ENCODE measurements at regions not wholly inside any gene's neighbourhood (a gene's known extent, or its start where the extent isn't known, plus 50 kb on each side); places are given as distances from the start of the nearest gene placed in this dataset.
A peak's percentile ranks its signal among the peaks of the same experiment; 100 is the strongest.

DNA sequence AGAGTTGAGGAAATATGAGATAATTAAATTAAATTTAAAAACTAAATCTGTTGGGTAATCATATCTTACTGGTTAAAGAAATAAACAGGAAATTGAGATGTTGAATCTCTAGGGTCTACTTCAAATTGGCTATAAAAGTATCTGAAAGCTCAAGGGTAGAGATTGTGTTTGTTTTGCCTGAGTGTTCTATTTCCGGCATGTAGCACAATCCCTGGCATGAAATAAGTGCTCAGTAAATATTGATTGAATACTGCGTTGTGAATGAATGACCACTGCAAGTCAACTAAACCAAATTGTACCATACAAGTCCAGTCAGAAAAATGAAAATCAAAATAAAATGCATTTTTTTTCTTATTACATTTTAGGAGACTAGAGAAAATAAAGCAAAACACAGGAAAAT, 709.8 kb downstream of the EPM2A start:
- TF ChIP-seq, protein P1, sequence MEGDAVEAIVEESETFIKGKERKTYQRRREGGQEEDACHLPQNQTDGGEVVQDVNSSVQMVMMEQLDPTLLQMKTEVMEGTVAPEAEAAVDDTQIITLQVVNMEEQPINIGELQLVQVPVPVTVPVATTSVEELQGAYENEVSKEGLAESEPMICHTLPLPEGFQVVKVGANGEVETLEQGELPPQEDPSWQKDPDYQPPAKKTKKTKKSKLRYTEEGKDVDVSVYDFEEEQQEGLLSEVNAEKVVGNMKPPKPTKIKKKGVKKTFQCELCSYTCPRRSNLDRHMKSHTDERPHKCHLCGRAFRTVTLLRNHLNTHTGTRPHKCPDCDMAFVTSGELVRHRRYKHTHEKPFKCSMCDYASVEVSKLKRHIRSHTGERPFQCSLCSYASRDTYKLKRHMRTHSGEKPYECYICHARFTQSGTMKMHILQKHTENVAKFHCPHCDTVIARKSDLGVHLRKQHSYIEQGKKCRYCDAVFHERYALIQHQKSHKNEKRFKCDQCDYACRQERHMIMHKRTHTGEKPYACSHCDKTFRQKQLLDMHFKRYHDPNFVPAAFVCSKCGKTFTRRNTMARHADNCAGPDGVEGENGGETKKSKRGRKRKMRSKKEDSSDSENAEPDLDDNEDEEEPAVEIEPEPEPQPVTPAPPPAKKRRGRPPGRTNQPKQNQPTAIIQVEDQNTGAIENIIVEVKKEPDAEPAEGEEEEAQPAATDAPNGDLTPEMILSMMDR (conservative IDR thresholded peaks at IDR 0.05; ENCODE audit: low read depth, low read length): no peak
- no peak for TF ChIP-seq EZH2 (IDR thresholded peaks at IDR 0.05; ENCODE audit: borderline replicate concordance, low read depth, low read length, poor library complexity, severe bottlenecking)
- Histone ChIP-seq H3K4me1 (ENCODE audit: insufficient read depth, low read length, poor library complexity, severe bottlenecking) (peaks cover 45% of the 10 kb centered on the region), H3K4me3 (ENCODE audit: low read depth, low read length, poor library complexity, severe bottlenecking) (no peak overlapping the region), H3K27ac (ENCODE audit: low read depth, low read length, poor library complexity, severe bottlenecking) (no peak overlapping the region), H3K27me3 (replicated peaks; ENCODE audit: insufficient read depth, low read depth, low read length, poor library complexity) (no peaks in the 10 kb centered on the region), H3K9me3 (ENCODE audit: low read depth, low read length, poor library complexity, severe bottlenecking) (no peaks in the 10 kb centered on the region), H3K36me3 (ENCODE audit: insufficient read depth, low read length, poor library complexity, severe bottlenecking) (no peaks in the 10 kb centered on the region)
- no peak for DNase-seq (ENCODE audit: low spot score)
- POLR2A ChIA-PET (ENCODE audit: low non-redundant PET): no interaction called here
- CTCF ChIA-PET: no interaction called here
- intact Hi-C loops (cut with micrococcal nuclease; ENCODE audit: unreplicated experiment): loop anchor here (5.0 kb wide), 2 partner anchors 112 to 607 kb away; no protein-coding TSS in a partner anchor
- BruUV-seq (replicated peaks): no TSS peak

DNA sequence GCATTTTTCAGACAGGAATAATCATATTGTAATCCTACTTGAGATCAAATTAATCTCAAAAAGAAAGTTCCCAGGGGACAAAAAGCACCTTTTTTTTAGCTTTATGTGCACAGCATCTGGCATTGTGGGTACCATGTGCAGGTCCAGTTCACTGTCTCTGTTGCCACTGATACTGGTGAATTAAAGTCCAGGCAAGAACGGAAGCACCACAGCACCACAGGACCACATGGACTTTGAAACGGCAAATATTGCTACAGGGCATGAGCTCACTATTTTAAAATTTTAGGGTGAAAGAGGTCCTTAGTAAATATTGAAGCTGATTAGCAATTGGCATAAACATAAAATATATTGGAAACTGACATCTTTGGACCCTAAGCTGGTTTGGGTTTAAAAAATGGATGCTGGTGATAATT, 709.0 kb downstream of the EPM2A start:
- no peaks in the 10 kb centered on the region for H3K9me3 ChIP-seq (ENCODE audit: low read depth, low read length, poor library complexity, severe bottlenecking)
- H3K27ac ChIP-seq (ENCODE audit: low read depth, low read length, poor library complexity, severe bottlenecking): no peak overlapping the region
- ChIA-PET CTCF (no interaction called here), POLR2A (ENCODE audit: low non-redundant PET) (no interaction called here)
- intact Hi-C loops (cut with micrococcal nuclease; ENCODE audit: unreplicated experiment): loop anchor here (5.0 kb wide), 2 partner anchors 111 to 606 kb away; no protein-coding TSS in a partner anchor
- H3K27me3 ChIP-seq (replicated peaks; ENCODE audit: insufficient read depth, low read depth, low read length, poor library complexity): no peaks in the 10 kb centered on the region
- no peak overlapping the region for H3K4me3 ChIP-seq (ENCODE audit: low read depth, low read length, poor library complexity, severe bottlenecking)
- no TSS peak for BruUV-seq (replicated peaks)
- H3K36me3 ChIP-seq (ENCODE audit: insufficient read depth, low read length, poor library complexity, severe bottlenecking): no peaks in the 10 kb centered on the region
- H3K4me1 ChIP-seq (ENCODE audit: insufficient read depth, low read length, poor library complexity, severe bottlenecking): peaks cover 53% of the 10 kb centered on the region
- no peak for DNase-seq (ENCODE audit: low spot score)
- TF ChIP-seq, protein P1 (conservative IDR thresholded peaks at IDR 0.05; ENCODE audit: low read depth, low read length): no peak
- no peak for TF ChIP-seq EZH2 (IDR thresholded peaks at IDR 0.05; ENCODE audit: borderline replicate concordance, low read depth, low read length, poor library complexity, severe bottlenecking)

DNA sequence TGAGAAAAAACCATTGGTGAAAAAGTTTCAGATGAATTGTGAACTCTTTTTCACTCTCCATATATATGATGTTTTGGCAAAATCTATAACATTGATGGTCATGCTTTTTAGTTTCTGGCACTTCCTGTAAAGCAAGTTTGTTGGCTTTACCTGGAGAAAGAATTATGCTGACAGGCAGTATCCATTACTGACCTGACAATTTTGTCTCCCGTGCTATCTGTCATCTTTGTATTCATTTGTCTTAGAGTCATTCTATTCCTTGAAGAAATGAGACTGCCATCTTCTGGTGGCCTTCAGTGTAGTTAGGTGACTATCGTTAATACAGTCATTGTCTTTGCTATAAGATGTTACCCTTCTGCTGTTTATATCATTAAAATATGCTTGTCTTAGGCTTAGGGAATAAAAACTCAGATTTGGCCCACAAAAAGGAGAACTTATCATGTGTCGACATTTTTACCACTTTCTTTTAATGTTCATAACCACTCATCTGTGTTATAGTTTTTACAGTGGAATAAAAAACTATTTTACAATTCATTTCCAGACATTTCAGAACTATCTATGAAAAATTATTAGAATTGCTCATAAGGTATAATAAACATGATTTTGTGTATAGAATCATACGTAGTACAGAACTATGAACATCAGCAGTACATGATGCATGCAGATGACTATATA, 707.0 kb downstream of the EPM2A start:
- CTCF ChIA-PET: interaction anchor here (0.6 kb wide), 1 partner anchor 109 kb away, joined by 3 read pairs; no protein-coding TSS in a partner anchor
- Histone ChIP-seq H3K9me3 (ENCODE audit: low read depth, low read length, poor library complexity, severe bottlenecking) (no peaks in the 10 kb centered on the region), H3K27ac (ENCODE audit: low read depth, low read length, poor library complexity, severe bottlenecking) (peak overlapping the region; percentile 61), H3K4me1 (ENCODE audit: insufficient read depth, low read length, poor library complexity, severe bottlenecking) (peaks cover 51% of the 10 kb centered on the region), H3K4me3 (ENCODE audit: low read depth, low read length, poor library complexity, severe bottlenecking) (no peak overlapping the region), H3K27me3 (replicated peaks; ENCODE audit: insufficient read depth, low read depth, low read length, poor library complexity) (no peaks in the 10 kb centered on the region), H3K36me3 (ENCODE audit: insufficient read depth, low read length, poor library complexity, severe bottlenecking) (no peaks in the 10 kb centered on the region)
- TF ChIP-seq, protein P1 (conservative IDR thresholded peaks at IDR 0.05; ENCODE audit: low read depth, low read length): peak; percentile 80
- TF ChIP-seq EZH2 (IDR thresholded peaks at IDR 0.05; ENCODE audit: borderline replicate concordance, low read depth, low read length, poor library complexity, severe bottlenecking): no peak
- BruUV-seq (replicated peaks): TSS peak; percentile 29
- intact Hi-C loops (cut with micrococcal nuclease; ENCODE audit: unreplicated experiment): loop anchor here (2.0 to 5.0 kb wide), 4 partner anchors 75 to 604 kb away; no protein-coding TSS in a partner anchor
- DNase-seq (ENCODE audit: low spot score): peak; percentile 86
- POLR2A ChIA-PET (ENCODE audit: low non-redundant PET): no interaction called here
